GM12873 (cell line): ENCODE measurements at regions not wholly inside any gene's neighbourhood (a gene's known extent, or its start where the extent isn't known, plus 50 kb on each side); places are given as distances from the start of the nearest gene placed in this dataset.

ENCODE experiments used
- CTCF ChIP-seq: IDR thresholded peaks from 2 replicates; pipeline ENCODE4 v1.5.1; 2012; ENCODE audit warnings: low read depth, mild to moderate bottlenecking, moderate library complexity, low read length, control low read depth; ENCODE audit not compliant: insufficient read depth; ENCODE audit errors: missing control alignments

- no peak for TF ChIP-seq CTCF
Measured at GRCh38 chr12:108060067-108060466, 69.0 kb upstream of the WSCD2 start.

- TF ChIP-seq CTCF = no peak
Measured at GRCh38 chr12:108060903-108061302, 68.2 kb upstream of the WSCD2 start.

- peak; percentile 56 for TF ChIP-seq CTCF
Measured at GRCh38 chr12:108063192-108063591, 65.9 kb upstream of the WSCD2 start.

GRCh38 chr12:108065069-108065468, 64.0 kb upstream of the WSCD2 start:
- no peak for TF ChIP-seq CTCF

DNA sequence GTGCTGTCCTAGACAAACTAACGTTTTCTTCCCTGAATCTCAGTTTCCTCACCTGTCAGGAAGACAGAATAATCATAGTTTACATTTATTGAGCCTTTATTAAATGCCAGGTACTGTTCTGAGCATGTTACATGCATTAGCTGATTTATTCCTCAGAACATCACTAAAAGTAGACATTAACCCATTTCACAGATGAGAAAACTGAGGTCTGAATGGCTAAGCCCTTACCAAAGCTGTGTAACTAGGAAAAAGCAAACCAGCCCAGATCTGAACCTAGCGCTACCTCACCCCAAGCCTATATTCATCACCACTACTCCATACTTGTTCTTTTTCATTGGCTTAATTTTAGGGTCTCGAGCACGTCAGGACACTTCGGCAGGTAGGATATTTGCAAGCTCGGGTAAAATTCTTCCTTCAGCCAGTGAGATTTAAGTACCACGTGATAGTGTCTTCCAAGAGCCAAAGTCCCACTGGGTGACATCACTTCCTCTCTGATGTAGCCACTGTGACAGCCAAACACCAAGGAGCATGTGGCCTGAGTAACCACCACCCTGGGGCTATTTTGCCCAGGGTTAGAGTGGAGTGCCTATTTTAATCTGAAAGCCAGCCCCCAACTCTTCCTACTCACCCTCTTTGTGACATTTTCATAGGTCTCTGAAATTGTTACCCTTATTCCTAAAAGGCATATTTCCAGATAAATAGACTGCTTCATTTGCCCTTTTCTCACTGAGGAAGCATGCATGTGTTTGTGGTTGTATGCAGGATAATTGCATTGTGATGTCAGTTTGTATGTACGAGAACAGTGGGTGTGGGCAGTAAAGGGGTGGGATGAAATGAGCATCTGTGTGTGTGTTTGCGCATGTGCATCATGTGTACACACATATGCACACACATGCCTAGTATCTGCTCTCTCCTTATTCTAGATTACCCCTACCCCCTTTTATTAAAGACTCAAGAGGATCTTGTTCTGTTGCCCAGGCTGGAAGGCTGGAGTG, 62.2 kb upstream of the WSCD2 start:
- TF ChIP-seq CTCF = no peak

- TF ChIP-seq CTCF = no peak
Measured at GRCh38 chr12:108069651-108070165, 59.4 kb upstream of the WSCD2 start.

DNA sequence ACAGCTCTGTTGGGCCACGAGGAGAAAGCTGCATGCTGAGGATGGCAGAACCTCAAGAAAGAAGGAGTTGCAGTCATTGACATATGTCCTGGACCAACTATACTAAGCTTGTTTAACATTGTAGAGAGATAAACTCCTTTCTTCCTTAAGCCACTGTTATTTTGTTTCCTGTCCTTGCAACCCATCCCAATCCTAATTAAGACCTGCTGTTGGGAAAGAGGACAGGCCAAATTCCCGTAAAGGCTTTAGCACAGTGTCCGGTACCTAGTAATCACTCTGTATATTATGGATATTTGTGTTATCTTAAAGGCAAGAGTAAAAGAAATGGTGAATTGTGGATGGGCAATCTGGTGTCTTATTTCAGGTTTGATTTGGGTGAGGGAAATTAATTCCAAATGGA, 53.5 kb upstream of the WSCD2 start:
- no peak for TF ChIP-seq CTCF
